Activated CD8-positive, alpha-beta memory T cell treated with anti-CD3 and anti-CD28 coated beads, Interleukin-2, amount 50 U/mL, for 48 hours (primary cell): ENCODE measurements at regions not wholly inside any gene's neighbourhood (a gene's known extent, or its start where the extent isn't known, plus 50 kb on each side); places are given as distances from the start of the nearest gene placed in this dataset.
"Not testable (repeated sequence)": the region's sequence is repeated elsewhere in the genome, so short reads cannot be mapped to it uniquely, and the experiment has no call there.

Source experiments
- DNase-seq: peaks from one replicate; pipeline ENCODE4 v3.0.0-alpha.2; 2020

DNA sequence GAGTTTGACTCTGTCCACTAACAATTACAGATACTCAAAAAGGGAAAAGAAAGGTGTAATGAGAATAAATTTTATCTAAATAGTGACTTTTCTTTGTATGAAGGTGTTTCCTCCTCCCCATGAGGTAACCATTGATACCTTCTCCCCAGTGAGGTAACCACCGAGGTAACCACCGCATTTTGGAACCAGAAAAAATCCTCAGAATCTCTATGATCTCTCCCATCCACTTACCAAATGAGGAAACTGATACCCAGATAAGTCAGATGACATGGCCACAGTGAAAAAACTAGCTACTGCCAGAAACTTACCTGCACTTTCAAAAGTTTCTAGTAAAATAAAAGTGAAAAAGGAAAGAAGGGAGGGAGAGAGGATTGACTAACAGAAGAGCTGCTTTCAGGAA, 124.0 kb upstream of the FNDC3A start:
- no peak for DNase-seq

DNA sequence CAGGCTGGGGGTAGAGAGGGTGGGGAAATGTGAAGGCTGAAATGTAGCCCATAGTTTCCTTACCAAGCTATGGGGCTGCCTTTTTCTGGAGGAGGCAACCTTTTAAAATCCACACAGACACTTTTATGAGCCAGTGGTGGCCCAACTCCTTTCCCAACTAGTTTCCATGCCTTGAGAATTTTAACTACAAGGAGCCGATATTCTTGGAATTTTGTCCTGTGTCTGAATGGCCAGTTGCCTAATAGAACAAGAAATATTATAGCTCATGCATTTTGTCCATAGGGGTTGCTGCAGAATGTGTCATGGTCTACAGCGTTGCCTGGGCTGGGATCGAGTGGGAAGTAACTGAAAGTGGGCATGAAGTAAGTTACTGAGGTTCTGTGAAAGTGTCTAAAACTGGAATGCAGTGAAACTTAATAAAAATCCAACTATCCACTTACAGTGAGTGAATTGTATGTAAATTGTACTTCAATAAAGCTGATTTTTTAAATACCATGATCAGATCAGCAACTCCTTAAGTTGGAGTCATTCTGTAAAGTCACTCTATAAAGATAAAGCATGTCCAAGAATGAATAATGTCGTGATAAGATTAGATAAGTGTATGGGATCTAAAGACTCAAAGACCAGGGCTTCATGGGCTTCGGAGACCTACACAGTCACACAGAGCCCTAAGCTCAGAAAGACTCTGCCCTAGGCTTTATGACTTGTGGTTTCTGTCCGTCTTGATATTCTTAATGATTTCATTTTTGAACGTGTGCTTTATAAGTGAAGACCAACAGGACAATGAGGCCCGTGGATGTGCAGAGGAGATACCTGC, 122.6 kb upstream of the FNDC3A start:
- DNase-seq: no peak

DNA sequence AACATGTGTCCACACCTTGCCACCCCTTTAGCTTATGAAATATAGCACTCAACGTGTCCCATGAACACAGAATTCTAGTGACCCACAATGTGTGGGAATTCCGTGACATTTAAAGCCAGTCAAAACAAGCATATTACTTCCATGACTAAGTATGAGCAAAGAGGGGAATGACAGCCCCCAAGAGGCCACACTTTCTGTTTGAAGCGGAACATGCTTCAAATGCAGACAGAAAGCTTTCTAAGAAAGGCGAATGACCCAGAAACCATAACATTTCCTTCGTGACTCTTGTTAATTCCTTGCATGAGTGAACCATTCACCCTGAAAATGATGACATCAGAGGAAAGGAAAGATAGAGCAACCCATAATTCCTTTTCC, 122.0 kb upstream of the FNDC3A start:
- no peak for DNase-seq

- DNase-seq: no peak
Measured at GRCh38 chr13:48857576-48857975, 118.1 kb upstream of the FNDC3A start.

DNA sequence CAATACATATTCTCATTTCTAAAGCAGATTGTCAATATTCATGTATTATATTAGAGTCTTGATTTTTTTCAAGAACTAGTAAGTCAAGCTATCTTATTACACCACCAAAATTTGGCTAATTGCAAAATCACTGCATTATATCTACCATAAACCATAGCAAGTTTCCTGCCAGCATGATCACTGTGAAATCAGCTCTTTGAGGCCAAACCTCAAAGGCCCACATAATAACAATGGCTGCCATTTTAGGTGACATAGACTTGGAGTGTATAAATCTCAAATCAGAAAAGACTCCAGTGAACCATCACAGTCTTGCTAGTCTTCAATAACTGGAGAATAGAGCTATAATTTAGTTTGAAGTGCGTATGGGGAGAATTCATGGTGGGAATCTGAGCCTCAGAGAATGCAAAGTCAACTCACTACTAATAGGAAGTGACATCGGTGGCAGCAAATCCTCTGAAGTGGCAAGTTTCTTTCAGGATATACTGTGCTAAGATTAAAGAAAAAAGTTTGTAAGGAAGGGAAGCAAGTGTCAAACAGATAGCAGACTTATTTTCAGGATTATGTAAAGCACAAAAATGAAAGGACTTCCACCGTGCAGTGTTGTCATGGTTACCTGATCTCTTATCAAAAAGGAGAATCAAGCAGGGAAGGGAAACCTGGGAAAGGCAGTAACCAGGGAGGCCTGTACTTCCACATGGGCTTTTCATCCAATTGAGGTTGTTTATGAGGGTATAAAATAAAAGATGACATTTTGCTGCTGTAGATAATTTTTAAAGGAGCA, 117.4 kb upstream of the FNDC3A start:
- no peak for DNase-seq

DNA sequence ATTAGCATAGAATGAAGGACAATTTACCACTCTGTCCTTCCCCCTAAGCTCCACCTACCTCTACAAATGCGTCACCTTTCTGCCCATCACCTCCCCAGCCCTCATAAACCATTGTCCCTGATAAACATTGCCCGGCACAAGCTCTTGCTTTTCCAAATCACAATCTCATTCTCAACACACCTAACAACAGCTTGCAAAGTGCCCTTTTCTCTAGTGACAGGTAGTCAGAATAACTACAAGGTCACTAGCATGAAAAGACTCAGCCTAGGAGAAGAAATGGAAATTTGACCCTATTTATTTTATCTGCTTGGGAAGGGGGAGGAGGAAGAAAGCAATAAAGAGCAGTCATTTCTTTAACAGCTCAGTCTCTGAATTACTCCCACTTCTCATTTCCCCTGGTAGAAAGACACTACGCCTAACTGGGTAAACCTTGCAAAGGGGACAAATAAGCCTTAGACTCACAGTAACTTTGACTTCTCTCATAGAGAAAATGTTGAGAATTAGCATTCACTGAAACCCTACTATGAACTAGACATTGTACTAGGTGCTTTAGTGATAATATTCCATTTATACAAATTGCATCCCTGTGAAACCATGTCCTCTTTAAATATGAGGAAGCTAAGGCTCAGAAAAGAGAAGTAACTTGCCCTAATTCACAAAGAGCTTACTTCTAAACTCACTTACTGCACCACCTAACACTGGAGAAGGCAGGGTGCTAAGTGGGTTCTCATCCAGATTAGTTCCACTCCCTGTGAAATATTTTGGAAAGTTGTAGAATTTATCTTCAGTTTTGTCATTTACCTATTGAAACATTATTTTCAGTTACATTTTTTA, 116.2 kb upstream of the FNDC3A start:
- no peak for DNase-seq

- DNase-seq: no peak
Measured at GRCh38 chr13:48860364-48860763, 115.3 kb upstream of the FNDC3A start.

DNA sequence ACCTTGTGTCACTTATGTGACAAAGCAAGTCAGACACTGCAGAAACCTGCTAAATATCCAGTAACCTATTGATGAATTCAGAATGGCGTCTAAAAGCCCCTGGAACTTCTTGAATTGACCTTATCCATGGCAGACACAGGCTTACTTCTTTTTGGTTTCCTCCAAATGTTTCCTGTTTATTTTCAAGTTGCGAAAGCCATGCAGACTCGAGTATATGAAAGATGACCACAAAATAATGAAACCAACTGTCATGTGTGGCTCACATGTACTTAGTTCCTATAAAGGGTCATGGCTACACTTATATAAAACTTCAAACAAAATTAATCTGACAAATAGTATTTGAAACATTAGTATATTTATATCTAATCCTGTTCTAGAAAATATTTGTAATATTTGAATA, 113.1 kb upstream of the FNDC3A start:
- DNase-seq: no peak

DNA sequence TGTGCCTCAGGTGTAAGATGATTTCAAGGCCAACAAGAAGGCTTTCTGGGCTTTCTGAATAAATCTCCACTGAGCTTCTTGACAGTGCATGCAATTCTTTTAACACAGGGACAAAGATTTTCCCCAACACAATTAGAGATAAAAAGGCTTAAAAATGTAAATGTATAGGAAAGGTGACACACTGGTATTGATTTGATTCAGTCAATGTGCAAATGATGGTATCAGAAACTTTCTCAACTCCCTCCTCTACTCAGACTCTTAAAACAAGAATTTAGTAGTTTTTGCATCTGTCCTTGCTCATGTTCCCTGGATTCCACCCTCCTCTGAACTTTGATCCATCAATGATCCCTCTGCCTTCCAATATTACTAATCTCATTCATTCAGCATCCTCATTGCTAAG, 111.6 kb upstream of the FNDC3A start:
- DNase-seq: no peak

GRCh38 chr13:48866249-48866648, 109.5 kb upstream of the FNDC3A start:
- DNase-seq: no peak

DNA sequence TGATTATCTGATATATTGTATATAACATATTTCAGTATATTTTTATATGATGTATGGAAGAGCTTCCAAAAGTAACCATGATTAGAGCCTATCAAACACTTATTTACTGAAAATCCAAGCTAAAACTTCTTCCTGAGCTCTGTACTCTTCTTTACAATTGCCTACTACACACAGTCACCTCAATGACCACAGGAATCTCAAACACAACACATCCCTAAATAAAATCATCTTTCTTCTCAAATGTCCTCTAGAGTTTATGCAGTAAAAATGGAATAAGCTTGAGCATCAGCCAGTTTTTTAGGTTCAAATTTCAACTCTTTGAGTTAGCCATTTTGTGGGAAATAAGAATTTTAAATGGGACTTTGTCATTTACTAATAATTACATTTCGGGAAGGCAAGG, 102.6 kb upstream of the FNDC3A start:
- DNase-seq: no peak

GRCh38 chr13:48873587-48873986, 102.1 kb upstream of the FNDC3A start:
- DNase-seq: no peak

GRCh38 chr13:48874165-48874564, 101.5 kb upstream of the FNDC3A start:
- no peak for DNase-seq

DNA sequence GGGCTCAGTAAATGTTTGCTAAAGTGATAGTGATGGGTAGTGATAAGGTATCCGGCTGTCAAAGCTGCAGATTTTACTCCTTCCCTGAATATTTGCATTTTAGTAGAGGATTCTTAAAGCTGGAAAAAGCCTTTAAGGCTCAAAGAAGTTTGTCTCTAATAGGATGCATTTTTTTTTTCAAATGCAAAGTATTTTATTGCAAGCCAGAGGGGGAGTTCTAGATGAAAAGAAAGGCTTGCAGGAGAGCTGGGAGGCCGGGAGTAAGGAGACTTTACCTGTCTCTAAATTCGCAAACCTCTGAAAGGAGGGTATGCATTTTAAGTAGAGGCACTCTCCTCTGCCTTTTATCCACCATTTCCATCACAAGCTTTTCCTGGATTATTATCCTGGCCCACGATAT, 100.7 kb upstream of the FNDC3A start:
- no peak for DNase-seq

GRCh38 chr13:48876289-48876688, 99.4 kb upstream of the FNDC3A start:
- no peak for DNase-seq

DNA sequence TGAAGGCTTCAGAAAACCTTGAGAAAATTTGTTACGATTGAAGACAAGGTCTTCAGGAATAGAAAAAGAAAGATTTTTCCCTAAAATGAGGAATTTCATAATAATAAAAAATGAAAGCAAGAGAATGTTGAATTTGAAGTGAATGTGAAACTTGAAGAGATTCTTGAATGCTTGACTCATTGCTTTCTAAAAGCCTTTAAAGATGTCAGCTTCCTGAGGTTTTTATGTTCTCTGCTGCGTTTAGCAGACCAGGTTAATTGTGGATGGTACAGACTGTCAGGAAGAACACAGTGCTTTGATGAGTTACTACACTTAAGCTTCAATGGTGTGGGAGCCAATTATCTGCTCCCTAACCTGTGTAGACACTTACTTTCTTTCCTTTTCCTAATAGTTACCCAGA, 96.3 kb upstream of the FNDC3A start:
- no peak for DNase-seq

DNA sequence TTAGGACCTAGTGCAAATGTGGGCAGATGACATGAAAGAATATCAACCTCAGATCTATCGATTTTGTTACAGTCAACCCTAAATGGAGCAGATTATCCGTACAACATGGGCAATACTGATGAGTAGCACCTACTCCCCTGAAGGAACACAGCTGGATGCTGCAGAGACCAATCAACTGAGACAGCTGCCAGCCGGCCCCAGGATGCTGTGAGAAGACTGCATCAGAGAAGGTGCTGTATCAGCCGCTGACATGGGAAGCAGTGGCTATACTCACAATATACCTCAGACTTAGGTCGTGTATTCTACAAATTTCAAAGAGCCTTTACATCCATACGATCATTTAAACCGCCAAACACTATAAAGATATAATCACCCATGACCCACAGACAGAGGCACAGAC, 95.9 kb upstream of the FNDC3A start:
- no peak for DNase-seq

GRCh38 chr13:48883786-48884185, 91.9 kb upstream of the FNDC3A start:
- DNase-seq: not testable (repeated sequence)

DNA sequence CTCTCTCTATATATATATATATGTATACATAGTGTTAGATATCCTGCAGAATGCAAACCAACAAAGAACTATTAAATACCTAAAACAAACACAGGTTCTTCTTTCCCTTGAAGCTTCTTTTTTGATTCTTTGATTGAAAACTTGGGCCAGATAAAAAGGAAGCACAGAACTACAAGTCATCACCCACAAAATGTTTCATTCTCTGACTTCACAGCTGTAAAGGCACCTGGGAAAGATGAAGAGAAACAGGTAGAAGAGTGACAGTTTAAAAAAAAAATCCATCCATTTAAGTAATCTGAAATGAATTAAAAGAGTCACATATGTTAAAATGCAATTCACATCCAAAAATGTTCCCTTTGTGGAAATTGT, 90.7 kb upstream of the FNDC3A start:
- DNase-seq: no peak

- no peak for DNase-seq
Measured at GRCh38 chr13:48888613-48889012, 87.1 kb upstream of the FNDC3A start.

GRCh38 chr13:48890391-48890790, 85.3 kb upstream of the FNDC3A start:
- no peak for DNase-seq

DNA sequence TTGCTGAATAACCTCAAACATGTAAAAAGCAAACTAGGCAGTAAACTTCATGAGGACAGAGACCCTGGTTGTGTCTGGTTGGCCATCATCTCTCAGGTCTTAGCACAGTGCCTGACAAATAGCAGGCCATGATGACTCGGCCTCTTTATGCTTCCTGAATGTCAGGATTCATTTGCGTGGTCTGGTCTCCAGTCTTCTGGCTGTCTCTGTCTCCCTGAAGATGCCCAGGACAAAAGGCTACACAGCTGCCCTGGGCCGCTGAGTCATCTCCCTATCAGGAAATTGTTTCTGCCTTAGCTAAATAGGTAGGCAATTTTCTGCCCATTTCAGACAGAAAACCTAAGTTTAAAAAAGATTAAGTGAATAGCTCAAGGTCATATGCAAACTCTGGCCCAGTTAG, 84.1 kb upstream of the FNDC3A start:
- no peak for DNase-seq

DNA sequence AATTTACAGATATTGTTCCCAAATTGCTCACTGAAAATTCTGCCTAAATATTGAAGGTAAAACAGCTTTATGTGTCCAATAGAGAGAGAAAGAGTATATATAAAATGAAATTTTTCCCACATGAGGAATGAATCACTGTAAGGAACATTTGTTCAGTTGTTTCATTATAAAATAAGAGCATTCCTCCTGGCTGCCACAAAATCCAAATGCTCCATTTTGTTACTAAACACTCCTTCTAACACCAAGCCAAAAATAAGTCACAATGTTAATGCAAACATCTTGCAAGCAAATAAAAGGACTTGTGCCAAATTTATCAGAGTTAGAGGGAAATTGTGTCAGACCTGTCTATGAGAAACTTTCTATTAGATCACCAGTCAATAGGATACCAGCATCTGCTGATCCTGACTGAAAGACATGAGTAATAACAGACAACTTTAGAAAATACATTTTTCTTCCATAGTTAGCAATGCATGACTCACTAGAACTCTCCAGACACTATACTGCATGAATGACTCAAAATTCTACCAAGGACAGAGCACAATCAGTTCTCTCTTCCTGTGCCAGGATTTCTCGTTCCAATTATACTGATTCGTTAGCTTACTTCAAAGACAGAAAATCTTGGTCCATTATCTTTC, 83.5 kb upstream of the FNDC3A start:
- no peak for DNase-seq
